Astrocyte (in vitro differentiated cells and primary cell): ENCODE measurements at regions not wholly inside any gene's neighbourhood (a gene's known extent, or its start where the extent isn't known, plus 50 kb on each side); places are given as distances from the start of the nearest gene placed in this dataset.

ENCODE experiments used
- DNase-seq: peaks from one replicate; pipeline ENCODE4 v3.0.0-alpha.2; 2010; ENCODE audit warnings: low read depth
- FAIRE-seq: peaks from 2 replicates; lab custom pipeline; 2011; peaks lifted over from hg19 to GRCh38; lab: Jason Lieb, UNC
- H2AFZ ChIP-seq: 2 replicates; pipeline ENCODE4 v1.6.0; 2012; ENCODE audit warnings: low read depth, low read length, inconsistent platforms
- H3K27ac ChIP-seq: 2 replicates; pipeline ENCODE4 v1.5.1; 2011; ENCODE audit warnings: low read depth, low read length, inconsistent platforms
- H3K27me3 ChIP-seq: 2 replicates; pipeline ENCODE4 v1.6.0; 2011; ENCODE audit warnings: low read length, inconsistent platforms; ENCODE audit not compliant: insufficient read depth
- H3K36me3 ChIP-seq: 2 replicates; pipeline ENCODE4 v1.5.1; 2011; ENCODE audit warnings: low read length, inconsistent platforms; ENCODE audit not compliant: insufficient read depth
- H3K4me1 ChIP-seq: 2 replicates; pipeline ENCODE4 v1.5.1; 2011; ENCODE audit warnings: low read length, inconsistent platforms; ENCODE audit not compliant: insufficient read depth
- H3K4me2 ChIP-seq: 2 replicates; pipeline ENCODE4 v1.6.0; 2012; ENCODE audit warnings: low read length, inconsistent platforms
- H3K4me3 ChIP-seq: 2 replicates; pipeline ENCODE4 v1.5.1; 2011; ENCODE audit warnings: low read depth, mild to moderate bottlenecking, low read length, inconsistent platforms; ENCODE audit not compliant: insufficient read depth
- H3K79me2 ChIP-seq: 2 replicates; pipeline ENCODE4 v1.6.0; 2012; ENCODE audit warnings: mild to moderate bottlenecking, low read length, inconsistent platforms; ENCODE audit not compliant: insufficient read depth
- H3K9ac ChIP-seq: 2 replicates; pipeline ENCODE4 v1.6.0; 2012; ENCODE audit warnings: mild to moderate bottlenecking, low read length, inconsistent platforms
- H3K9me3 ChIP-seq: 2 replicates; pipeline ENCODE4 v1.5.1; 2012; ENCODE audit warnings: low read depth, mild to moderate bottlenecking, low read length, inconsistent platforms; ENCODE audit not compliant: insufficient read depth
- H4K20me1 ChIP-seq: 2 replicates; pipeline ENCODE4 v1.6.0; 2012; ENCODE audit warnings: low read length, inconsistent platforms; ENCODE audit not compliant: insufficient read depth
- H3K27ac Mint-ChIP-seq: one replicate; pipeline ENCODE4 v1.8.0; 2021; ENCODE audit warnings: mild to moderate bottlenecking, mixed read lengths; ENCODE audit not compliant: unreplicated experiment
- H3K27me3 Mint-ChIP-seq: one replicate; pipeline ENCODE4 v1.8.0; 2021; ENCODE audit warnings: low read depth, mixed read lengths; ENCODE audit not compliant: unreplicated experiment
- H3K36me3 Mint-ChIP-seq: one replicate; pipeline ENCODE4 v1.8.0; 2021; ENCODE audit warnings: low read depth, mixed read lengths; ENCODE audit not compliant: unreplicated experiment
- H3K4me1 Mint-ChIP-seq: one replicate; pipeline ENCODE4 v1.8.0; 2021; ENCODE audit warnings: low read depth, mixed read lengths; ENCODE audit not compliant: unreplicated experiment
- H3K4me3 Mint-ChIP-seq: one replicate; pipeline ENCODE4 v1.8.0; 2021; ENCODE audit warnings: mild to moderate bottlenecking, moderate library complexity, mixed read lengths; ENCODE audit not compliant: unreplicated experiment
- H3K9me3 Mint-ChIP-seq: one replicate; pipeline ENCODE4 v1.8.0; 2021; ENCODE audit warnings: mild to moderate bottlenecking, mixed read lengths; ENCODE audit not compliant: unreplicated experiment
- EZH2 ChIP-seq: IDR thresholded peaks from 2 replicates; pipeline ENCODE4 v1.6.1; 2012; ENCODE audit warnings: mild to moderate bottlenecking, low read length, inconsistent platforms; ENCODE audit not compliant: insufficient read depth
- TF ChIP-seq, protein P1 (sequence below): IDR thresholded peaks from 2 replicates; pipeline ENCODE4 v1.5.1; 2011; ENCODE audit warnings: low read depth, mild to moderate bottlenecking, inconsistent platforms, low read length, moderate library complexity; ENCODE audit not compliant: insufficient read depth

GRCh38 chr18:72360634-72361033 lies 183.5 kb downstream of the CBLN2 start:
- H3K9ac ChIP-seq: no peak overlapping the region
- no peaks in the 10 kb centered on the region for H3K36me3 ChIP-seq
- H3K27me3 Mint-ChIP-seq: no peaks in the 10 kb centered on the region
- no peak overlapping the region for H3K27ac Mint-ChIP-seq
- peaks cover 3% of the 10 kb centered on the region for H3K9me3 ChIP-seq
- no peaks in the 10 kb centered on the region for H3K36me3 Mint-ChIP-seq
- TF ChIP-seq, protein P1, sequence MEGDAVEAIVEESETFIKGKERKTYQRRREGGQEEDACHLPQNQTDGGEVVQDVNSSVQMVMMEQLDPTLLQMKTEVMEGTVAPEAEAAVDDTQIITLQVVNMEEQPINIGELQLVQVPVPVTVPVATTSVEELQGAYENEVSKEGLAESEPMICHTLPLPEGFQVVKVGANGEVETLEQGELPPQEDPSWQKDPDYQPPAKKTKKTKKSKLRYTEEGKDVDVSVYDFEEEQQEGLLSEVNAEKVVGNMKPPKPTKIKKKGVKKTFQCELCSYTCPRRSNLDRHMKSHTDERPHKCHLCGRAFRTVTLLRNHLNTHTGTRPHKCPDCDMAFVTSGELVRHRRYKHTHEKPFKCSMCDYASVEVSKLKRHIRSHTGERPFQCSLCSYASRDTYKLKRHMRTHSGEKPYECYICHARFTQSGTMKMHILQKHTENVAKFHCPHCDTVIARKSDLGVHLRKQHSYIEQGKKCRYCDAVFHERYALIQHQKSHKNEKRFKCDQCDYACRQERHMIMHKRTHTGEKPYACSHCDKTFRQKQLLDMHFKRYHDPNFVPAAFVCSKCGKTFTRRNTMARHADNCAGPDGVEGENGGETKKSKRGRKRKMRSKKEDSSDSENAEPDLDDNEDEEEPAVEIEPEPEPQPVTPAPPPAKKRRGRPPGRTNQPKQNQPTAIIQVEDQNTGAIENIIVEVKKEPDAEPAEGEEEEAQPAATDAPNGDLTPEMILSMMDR: no peak
- no peak for TF ChIP-seq EZH2
- no peaks in the 10 kb centered on the region for H3K79me2 ChIP-seq
- H3K4me1 ChIP-seq: no peaks in the 10 kb centered on the region
- no peaks in the 10 kb centered on the region for H3K27me3 ChIP-seq
- no peaks in the 10 kb centered on the region for H4K20me1 ChIP-seq
- DNase-seq (no peak), FAIRE-seq (no peak)
- H3K4me3 ChIP-seq: no peak overlapping the region
- H3K27ac ChIP-seq: no peak overlapping the region
- no peaks in the 10 kb centered on the region for H3K9me3 Mint-ChIP-seq
- no peak overlapping the region for H3K4me3 Mint-ChIP-seq
- no peak overlapping the region for H2AFZ ChIP-seq
- no peak overlapping the region for H3K4me2 ChIP-seq
- no peaks in the 10 kb centered on the region for H3K4me1 Mint-ChIP-seq

DNA sequence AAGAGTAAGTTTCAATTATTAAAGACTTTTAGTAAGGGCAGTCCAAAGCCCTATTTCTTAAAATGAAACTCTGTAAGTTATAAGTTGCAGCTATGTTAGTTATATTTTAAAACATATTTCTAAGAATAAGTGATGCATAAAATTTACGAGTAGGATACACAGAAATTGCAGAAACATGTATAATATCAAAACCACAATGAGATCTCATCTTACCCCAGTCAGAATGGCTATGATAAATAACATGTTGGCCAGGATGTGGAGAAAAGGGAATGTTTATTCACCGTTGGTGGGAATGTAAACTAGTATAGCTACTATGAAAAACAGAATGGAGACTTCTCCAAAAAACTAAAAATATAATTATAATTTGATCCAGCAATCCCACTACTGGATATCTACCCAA lies 201.2 kb downstream of the CBLN2 start:
- DNase-seq (peak; percentile 2), FAIRE-seq (no peak)
- Histone ChIP-seq H3K4me2 (no peak overlapping the region), H3K4me3 (no peak overlapping the region), H2AFZ (no peak overlapping the region), H3K4me1 (no peaks in the 10 kb centered on the region), H3K27ac (no peak overlapping the region), H4K20me1 (no peaks in the 10 kb centered on the region), H3K9ac (no peak overlapping the region), H3K27me3 (no peaks in the 10 kb centered on the region), H3K36me3 (no peaks in the 10 kb centered on the region), H3K9me3 (no peaks in the 10 kb centered on the region), H3K79me2 (no peaks in the 10 kb centered on the region)
- Mint-ChIP-seq H3K4me1 (no peaks in the 10 kb centered on the region), H3K27ac (no peak overlapping the region), H3K36me3 (no peaks in the 10 kb centered on the region), H3K27me3 (no peaks in the 10 kb centered on the region), H3K9me3 (peaks cover 1% of the 10 kb centered on the region), H3K4me3 (no peak overlapping the region)
- no peak for TF ChIP-seq EZH2
- TF ChIP-seq, protein P1: no peak

GRCh38 chr18:72339976-72340375 lies 204.2 kb downstream of the CBLN2 start:
- no peak for TF ChIP-seq EZH2
- TF ChIP-seq, protein P1: no peak
- Mint-ChIP-seq H3K4me3 (no peak overlapping the region), H3K4me1 (no peaks in the 10 kb centered on the region), H3K9me3 (no peaks in the 10 kb centered on the region), H3K27ac (no peak overlapping the region), H3K36me3 (no peaks in the 10 kb centered on the region), H3K27me3 (no peaks in the 10 kb centered on the region)
- H4K20me1 ChIP-seq: no peaks in the 10 kb centered on the region
- H3K9ac ChIP-seq: no peak overlapping the region
- FAIRE-seq: no peak
- no peaks in the 10 kb centered on the region for H3K79me2 ChIP-seq
- DNase-seq: no peak
- H3K4me3 ChIP-seq: no peak overlapping the region
- no peaks in the 10 kb centered on the region for H3K27me3 ChIP-seq
- no peaks in the 10 kb centered on the region for H3K36me3 ChIP-seq
- H3K27ac ChIP-seq: no peak overlapping the region
- H2AFZ ChIP-seq: no peak overlapping the region
- no peaks in the 10 kb centered on the region for H3K9me3 ChIP-seq
- H3K4me2 ChIP-seq: no peak overlapping the region
- H3K4me1 ChIP-seq: no peaks in the 10 kb centered on the region
